ENCODE measurements at regions not wholly inside any gene's neighbourhood (a gene's known extent, or its start where the extent isn't known, plus 50 kb on each side); places are given as distances from the start of the nearest gene placed in this dataset.

DNA sequence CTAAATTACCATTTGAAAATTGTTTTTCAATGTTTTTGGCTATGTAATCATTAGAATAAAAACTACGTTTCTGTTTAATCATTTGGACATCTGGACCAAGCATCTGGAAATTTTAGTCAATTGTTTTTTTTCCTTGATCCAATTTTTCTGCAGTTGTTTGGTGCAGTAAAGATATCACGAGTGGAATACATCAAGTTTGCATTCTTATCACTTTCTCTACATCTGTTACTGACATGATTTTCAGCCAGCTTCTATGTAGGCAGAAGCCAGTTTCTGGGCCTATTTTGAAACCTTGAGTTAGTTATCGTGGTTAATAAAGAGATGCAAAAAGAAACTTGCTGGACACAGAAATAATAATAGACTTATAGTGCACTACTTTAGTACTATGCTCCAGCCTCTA is 277.9 kb upstream of the ADAMTS5 start:
- TF ChIP-seq POLR2A (IDR thresholded peaks at IDR 0.05): no peak
- no peak for TF ChIP-seq POLR2AphosphoS5 (IDR thresholded peaks at IDR 0.05; ENCODE audit: insufficient read depth in 1 of 2, low read depth in 1 of 2)

Measured in vagina (tissue), 2 donors.